ENCODE measurements at regions not wholly inside any gene's neighbourhood (a gene's known extent, or its start where the extent isn't known, plus 50 kb on each side); places are given as distances from the start of the nearest gene placed in this dataset.
A peak's percentile ranks its signal among the peaks of the same experiment; 100 is the strongest.

DNA sequence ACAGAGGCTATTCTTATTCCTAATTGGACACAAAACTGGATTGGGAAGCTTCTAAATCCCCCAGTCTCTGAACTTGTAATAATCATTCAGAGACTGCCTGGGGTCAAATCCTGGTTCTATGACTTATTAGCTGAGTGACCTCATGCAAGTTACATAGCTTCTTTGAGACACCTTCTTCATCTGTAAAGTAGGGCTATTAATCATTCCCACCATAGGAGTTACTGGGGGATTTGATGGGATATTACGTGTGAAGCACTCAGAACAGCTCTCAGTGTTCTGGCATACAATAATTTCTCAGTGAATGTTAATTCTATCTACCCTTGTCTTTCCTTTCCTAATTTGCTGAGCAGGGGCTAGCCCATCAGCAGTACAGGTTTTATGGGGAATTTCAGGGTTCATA lies 256.7 kb upstream of the TNP1 start:
- no peaks in the 10 kb centered on the region for H3K36me3 ChIP-seq (ENCODE audit: control insufficient read depth in 1 of 2, insufficient read depth in 2 of 2, low read length in 1 of 2)
- intact Hi-C loops (cut with DNase I), result no loop called here
- H3K27ac ChIP-seq (ENCODE audit: low read depth in 1 of 2, low read length in 2 of 2), result no peak overlapping the region
- no peaks in the 10 kb centered on the region for H3K27me3 ChIP-seq (ENCODE audit: control insufficient read depth in 1 of 2, insufficient read depth in 2 of 2, low read length in 1 of 2)
- no peak for ATAC-seq (ENCODE audit: low FRiP score)
- 97% methylated on average over 1 of the region's 1 CpG for WGBS, 2 donors
- H3K4me1 ChIP-seq (ENCODE audit: control insufficient read depth in 1 of 2, insufficient read depth in 2 of 2, low read length in 2 of 2), result no peaks in the 10 kb centered on the region
- no peak for DNase-seq
- no peak overlapping the region for H3K4me3 ChIP-seq (ENCODE audit: low read length in 2 of 2)
- H3K9me3 ChIP-seq (ENCODE audit: control insufficient read depth, low read length), result no peaks in the 10 kb centered on the region

DNA sequence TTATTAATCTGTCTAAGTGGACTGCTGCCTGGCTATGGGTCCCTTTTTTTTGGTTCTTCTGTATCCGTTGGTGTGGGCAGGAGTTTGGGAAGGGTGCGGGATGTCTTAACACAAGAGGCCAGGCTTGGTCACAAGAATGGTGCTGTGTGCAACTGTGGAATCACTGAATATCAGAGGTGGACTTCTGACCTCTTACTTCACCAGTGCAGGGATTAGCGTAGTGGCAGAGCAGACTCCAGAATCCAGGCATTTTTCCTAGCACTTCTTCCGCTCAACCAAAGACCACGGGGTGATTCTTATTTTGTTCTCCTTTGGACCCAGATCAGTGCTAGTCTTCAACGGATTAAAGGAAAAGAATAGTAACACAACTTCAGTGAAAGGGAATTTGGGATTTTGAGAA lies 254.3 kb upstream of the TNP1 start:
- Histone ChIP-seq H3K36me3 (ENCODE audit: control insufficient read depth in 1 of 2, insufficient read depth in 2 of 2, low read length in 1 of 2) (no peaks in the 10 kb centered on the region), H3K4me3 (ENCODE audit: low read length in 2 of 2) (no peak overlapping the region), H3K27ac (ENCODE audit: low read depth in 1 of 2, low read length in 2 of 2) (no peak overlapping the region), H3K27me3 (ENCODE audit: control insufficient read depth in 1 of 2, insufficient read depth in 2 of 2, low read length in 1 of 2) (no peaks in the 10 kb centered on the region), H3K9me3 (ENCODE audit: control insufficient read depth, low read length) (no peaks in the 10 kb centered on the region), H3K4me1 (ENCODE audit: control insufficient read depth in 1 of 2, insufficient read depth in 2 of 2, low read length in 2 of 2) (no peaks in the 10 kb centered on the region)
- ATAC-seq (ENCODE audit: low FRiP score), result no peak
- intact Hi-C loops (cut with DNase I), result loop anchor here in 1 of 2 donors (5.0 kb wide), 1 partner anchor 417 kb away; the partner anchor contains the start of gene IGFBP5
- no peak for DNase-seq
- WGBS, 2 donors, result 94 to 96% methylated on average over 6 of the region's 6 CpGs

DNA sequence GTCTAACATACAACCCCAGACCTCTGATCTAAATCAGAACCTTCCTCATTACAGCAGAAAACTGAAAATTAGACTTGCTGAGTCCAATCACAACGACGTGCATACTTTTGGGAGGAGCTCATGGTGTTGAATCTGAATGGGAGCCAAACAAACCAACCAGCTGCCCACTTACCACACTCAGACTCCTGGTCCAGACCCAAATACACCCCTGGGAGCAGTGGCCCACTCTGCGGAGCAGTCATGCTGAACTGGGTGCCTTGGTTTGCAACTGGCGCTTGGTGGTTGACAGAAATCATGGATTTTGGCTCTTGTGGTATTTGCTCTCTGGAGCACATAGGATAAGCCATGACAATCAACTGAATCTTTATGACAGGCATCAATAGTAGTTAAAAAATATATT lies 253.6 kb upstream of the TNP1 start:
- ATAC-seq (ENCODE audit: low FRiP score), result no peak
- 25 to 31% methylated on average over 4 of the region's 4 CpGs for WGBS, 2 donors
- H3K27ac ChIP-seq (ENCODE audit: low read depth in 1 of 2, low read length in 2 of 2), result no peak overlapping the region

GRCh38 chr2:217110550-217110949 lies 250.7 kb upstream of the TNP1 start:
- ATAC-seq (ENCODE audit: low FRiP score), result no peak
- WGBS, 2 donors, result 69 to 70% methylated on average over 3 of the region's 3 CpGs
- Histone ChIP-seq H3K27me3 (ENCODE audit: control insufficient read depth in 1 of 2, insufficient read depth in 2 of 2, low read length in 1 of 2) (no peaks in the 10 kb centered on the region), H3K36me3 (ENCODE audit: control insufficient read depth in 1 of 2, insufficient read depth in 2 of 2, low read length in 1 of 2) (no peaks in the 10 kb centered on the region), H3K27ac (ENCODE audit: low read depth in 1 of 2, low read length in 2 of 2) (no peak overlapping the region), H3K9me3 (ENCODE audit: control insufficient read depth, low read length) (no peaks in the 10 kb centered on the region), H3K4me3 (ENCODE audit: low read length in 2 of 2) (no peak overlapping the region), H3K4me1 (ENCODE audit: control insufficient read depth in 1 of 2, insufficient read depth in 2 of 2, low read length in 2 of 2) (peaks cover 0 to 4% of the 10 kb centered on the region in 2 donors)
- DNase-seq, result no peak
- intact Hi-C loops (cut with DNase I), result loop anchor here in 1 of 2 donors (5.0 kb wide), 1 partner anchor 413 kb away; the partner anchor contains the start of gene IGFBP5

More for the DNA sequence above, 253.6 kb upstream of the TNP1 start:
- Histone ChIP-seq H3K4me3 (ENCODE audit: low read length in 2 of 2) (no peak overlapping the region), H3K4me1 (ENCODE audit: control insufficient read depth in 1 of 2, insufficient read depth in 2 of 2, low read length in 2 of 2) (no peaks in the 10 kb centered on the region), H3K36me3 (ENCODE audit: control insufficient read depth in 1 of 2, insufficient read depth in 2 of 2, low read length in 1 of 2) (no peaks in the 10 kb centered on the region), H3K9me3 (ENCODE audit: control insufficient read depth, low read length) (no peaks in the 10 kb centered on the region), H3K27me3 (ENCODE audit: control insufficient read depth in 1 of 2, insufficient read depth in 2 of 2, low read length in 1 of 2) (no peaks in the 10 kb centered on the region)
- intact Hi-C loops (cut with DNase I), result loop anchor here in 1 of 2 donors (5.0 kb wide), 1 partner anchor 416 kb away; the partner anchor contains the start of gene IGFBP5
- DNase-seq, result no peak

- intact Hi-C loops (cut with DNase I), result loop anchor here (5.0 to 10.0 kb wide), 4 partner anchors 134 to 806 kb away; partner anchors contain the start of gene IGFBP5 (in 1 of the 2)
- DNase-seq, result no peak
Observed at GRCh38 chr2:217108575-217109027, 248.7 kb upstream of the TNP1 start.

DNA sequence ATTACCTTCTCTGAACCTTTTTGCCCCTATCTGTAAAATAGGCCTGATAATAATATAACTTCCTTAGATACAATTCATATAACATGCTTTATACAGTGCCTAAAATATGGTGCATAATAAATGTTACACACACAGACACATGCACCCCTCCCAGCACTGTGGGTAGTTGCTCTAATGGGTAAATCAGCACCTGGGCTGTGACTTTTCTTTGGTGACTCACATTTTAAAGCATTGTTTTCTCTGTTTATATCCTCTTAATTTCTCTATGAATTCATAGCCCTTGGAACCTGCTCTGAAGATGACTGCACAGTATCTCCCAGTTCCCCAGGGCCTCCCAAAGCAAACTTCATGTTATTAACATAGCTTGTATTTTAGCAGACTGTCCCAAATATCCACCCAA lies 248.2 kb upstream of the TNP1 start:
- no peaks in the 10 kb centered on the region for H3K27me3 ChIP-seq (ENCODE audit: control insufficient read depth in 1 of 2, insufficient read depth in 2 of 2, low read length in 1 of 2)
- DNase-seq (no peak), ATAC-seq (ENCODE audit: low FRiP score) (no peak)
- no peaks in the 10 kb centered on the region for H3K36me3 ChIP-seq (ENCODE audit: control insufficient read depth in 1 of 2, insufficient read depth in 2 of 2, low read length in 1 of 2)
- H3K4me3 ChIP-seq (ENCODE audit: low read length in 2 of 2), result no peak overlapping the region
- no peaks in the 10 kb centered on the region for H3K9me3 ChIP-seq (ENCODE audit: control insufficient read depth, low read length)
- H3K27ac ChIP-seq (ENCODE audit: low read depth in 1 of 2, low read length in 2 of 2), result no peak overlapping the region
- H3K4me1 ChIP-seq (ENCODE audit: control insufficient read depth in 1 of 2, insufficient read depth in 2 of 2, low read length in 2 of 2), result peaks cover 0 to 5% of the 10 kb centered on the region in 2 donors
- intact Hi-C loops (cut with DNase I), result loop anchor here (5.0 to 10.0 kb wide), 4 partner anchors 133 to 807 kb away; partner anchors contain the start of gene IGFBP5 (in 1 of the 2)

More at GRCh38 chr2:217108575-217109027, 248.7 kb upstream of the TNP1 start:
- H3K27ac ChIP-seq (ENCODE audit: low read depth in 1 of 2, low read length in 2 of 2), result no peak overlapping the region
- H3K27me3 ChIP-seq (ENCODE audit: control insufficient read depth in 1 of 2, insufficient read depth in 2 of 2, low read length in 1 of 2), result no peaks in the 10 kb centered on the region
- no peak for ATAC-seq (ENCODE audit: low FRiP score)
- H3K4me3 ChIP-seq (ENCODE audit: low read length in 2 of 2), result no peak overlapping the region
- peaks cover 0 to 5% of the 10 kb centered on the region in 2 donors for H3K4me1 ChIP-seq (ENCODE audit: control insufficient read depth in 1 of 2, insufficient read depth in 2 of 2, low read length in 2 of 2)
- no peaks in the 10 kb centered on the region for H3K9me3 ChIP-seq (ENCODE audit: control insufficient read depth, low read length)
- 93 to 94% methylated on average over 4 of the region's 4 CpGs for WGBS, 2 donors
- H3K36me3 ChIP-seq (ENCODE audit: control insufficient read depth in 1 of 2, insufficient read depth in 2 of 2, low read length in 1 of 2), result no peaks in the 10 kb centered on the region

DNA sequence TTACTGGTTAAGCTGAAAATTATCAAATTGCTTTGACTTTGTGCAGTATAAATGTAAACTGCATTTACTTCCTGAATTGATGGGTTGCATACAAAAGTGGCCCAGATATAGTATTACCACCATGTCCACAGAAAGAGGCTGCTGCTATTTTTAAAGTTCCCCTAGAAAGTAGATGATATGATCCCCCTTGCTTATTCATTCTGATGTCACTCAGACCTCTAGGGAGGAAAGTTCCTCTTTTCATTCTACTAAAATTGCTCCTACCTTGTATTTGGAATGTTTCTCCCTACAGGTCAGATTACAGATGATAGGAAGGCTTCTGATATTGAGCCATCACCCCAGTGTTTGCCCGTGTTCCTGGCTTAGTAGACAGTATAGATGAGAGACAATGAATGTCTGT lies 247.6 kb upstream of the TNP1 start:
- H3K27ac ChIP-seq (ENCODE audit: low read depth in 1 of 2, low read length in 2 of 2), result no peak overlapping the region
- H3K4me1 ChIP-seq (ENCODE audit: control insufficient read depth in 1 of 2, insufficient read depth in 2 of 2, low read length in 2 of 2), result peaks cover 0 to 5% of the 10 kb centered on the region in 2 donors
- H3K27me3 ChIP-seq (ENCODE audit: control insufficient read depth in 1 of 2, insufficient read depth in 2 of 2, low read length in 1 of 2), result no peaks in the 10 kb centered on the region
- WGBS, 2 donors, result 95 to 100% methylated on average over 1 of the region's 1 CpG
- DNase-seq, result no peak
- intact Hi-C loops (cut with DNase I), result loop anchor here (5.0 to 10.0 kb wide), 4 partner anchors 133 to 807 kb away; partner anchors contain the start of gene IGFBP5 (in 1 of the 2)
- no peak for ATAC-seq (ENCODE audit: low FRiP score)
- no peaks in the 10 kb centered on the region for H3K9me3 ChIP-seq (ENCODE audit: control insufficient read depth, low read length)
- H3K36me3 ChIP-seq (ENCODE audit: control insufficient read depth in 1 of 2, insufficient read depth in 2 of 2, low read length in 1 of 2), result no peaks in the 10 kb centered on the region
- no peak overlapping the region for H3K4me3 ChIP-seq (ENCODE audit: low read length in 2 of 2)

DNA sequence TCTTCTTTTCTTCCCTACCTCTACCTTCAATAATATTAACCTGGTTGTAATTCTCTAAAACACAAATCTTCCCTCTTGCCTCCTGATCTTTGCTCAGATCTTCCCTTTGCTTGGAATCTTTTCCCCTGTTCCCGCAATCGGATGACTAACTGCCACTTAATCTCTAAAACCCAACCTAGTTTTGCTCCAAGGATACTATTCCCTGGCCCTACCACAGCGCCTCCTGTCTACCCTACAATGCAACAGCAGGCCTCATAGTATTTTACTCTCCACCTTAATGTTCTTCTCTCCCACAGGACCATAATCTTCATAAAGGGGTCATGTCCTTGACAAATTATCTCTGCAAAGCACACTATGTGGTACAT lies 246.8 kb upstream of the TNP1 start:
- Histone ChIP-seq H3K9me3 (ENCODE audit: control insufficient read depth, low read length) (no peaks in the 10 kb centered on the region), H3K36me3 (ENCODE audit: control insufficient read depth in 1 of 2, insufficient read depth in 2 of 2, low read length in 1 of 2) (no peaks in the 10 kb centered on the region), H3K27ac (ENCODE audit: low read depth in 1 of 2, low read length in 2 of 2) (peak overlapping the region in 1 of 2 donors; percentile 99), H3K4me3 (ENCODE audit: low read length in 2 of 2) (no peak overlapping the region), H3K27me3 (ENCODE audit: control insufficient read depth in 1 of 2, insufficient read depth in 2 of 2, low read length in 1 of 2) (no peaks in the 10 kb centered on the region), H3K4me1 (ENCODE audit: control insufficient read depth in 1 of 2, insufficient read depth in 2 of 2, low read length in 2 of 2) (peaks cover 0 to 5% of the 10 kb centered on the region in 2 donors)
- DNase-seq (no peak), ATAC-seq (ENCODE audit: low FRiP score) (no peak)
- 83 to 87% methylated on average over 3 of the region's 3 CpGs for WGBS, 2 donors
- intact Hi-C loops (cut with DNase I), result loop anchor here (5.0 to 10.0 kb wide), 4 partner anchors 132 to 808 kb away; partner anchors contain the start of gene IGFBP5 (in 1 of the 2)

Measured in aorta (tissue), 5 donors.